DND-41 (cell line): ENCODE measurements at regions not wholly inside any gene's neighbourhood (a gene's known extent, or its start where the extent isn't known, plus 50 kb on each side); places are given as distances from the start of the nearest gene placed in this dataset.

Source experiments
- EZH2 ChIP-seq: IDR thresholded peaks from 3 replicates; pipeline ENCODE4 v1.6.1; 2012; ENCODE audit warnings: borderline replicate concordance, low read depth, mild to moderate bottlenecking, moderate library complexity, low read length, inconsistent platforms; ENCODE audit not compliant: severe bottlenecking
- TF ChIP-seq, protein P1 (sequence below): IDR thresholded peaks from 2 replicates; pipeline ENCODE4 v1.5.1; 2012; ENCODE audit warnings: borderline replicate concordance, low read length, moderate library complexity, mild to moderate bottlenecking; ENCODE audit not compliant: poor library complexity, severe bottlenecking; ENCODE audit errors: extremely low read depth

DNA sequence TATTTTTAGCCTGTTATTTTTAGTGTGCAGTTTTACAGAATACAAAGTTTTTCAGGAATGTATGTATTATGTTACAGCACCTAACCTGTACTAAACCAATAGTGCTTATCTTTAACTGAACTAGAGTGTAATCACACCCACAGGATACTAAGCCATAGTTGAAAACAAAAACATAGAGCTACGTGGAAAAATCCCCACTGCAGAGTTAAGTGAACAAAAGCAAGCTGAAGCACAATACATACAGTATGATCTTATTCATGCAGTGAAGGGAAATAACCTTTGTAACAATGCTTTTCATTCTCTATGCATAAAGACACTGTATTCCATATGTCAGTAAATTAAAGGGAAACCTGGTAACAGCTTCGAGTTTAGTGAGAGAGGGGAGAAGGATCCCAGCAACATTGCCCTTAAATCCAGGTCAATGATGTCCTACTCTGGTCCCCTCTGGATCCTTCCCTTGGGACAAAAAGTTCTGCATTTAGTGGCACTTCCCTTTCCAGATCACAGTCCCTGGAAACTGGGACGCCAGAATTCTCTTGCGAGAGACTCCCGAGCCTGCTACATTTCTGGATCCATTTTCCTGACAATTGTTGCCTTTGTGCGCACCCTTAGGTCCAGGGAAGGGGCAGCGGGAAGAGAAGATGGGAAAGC lies 121.3 kb upstream of the CCND2 start:
- TF ChIP-seq, protein P1, sequence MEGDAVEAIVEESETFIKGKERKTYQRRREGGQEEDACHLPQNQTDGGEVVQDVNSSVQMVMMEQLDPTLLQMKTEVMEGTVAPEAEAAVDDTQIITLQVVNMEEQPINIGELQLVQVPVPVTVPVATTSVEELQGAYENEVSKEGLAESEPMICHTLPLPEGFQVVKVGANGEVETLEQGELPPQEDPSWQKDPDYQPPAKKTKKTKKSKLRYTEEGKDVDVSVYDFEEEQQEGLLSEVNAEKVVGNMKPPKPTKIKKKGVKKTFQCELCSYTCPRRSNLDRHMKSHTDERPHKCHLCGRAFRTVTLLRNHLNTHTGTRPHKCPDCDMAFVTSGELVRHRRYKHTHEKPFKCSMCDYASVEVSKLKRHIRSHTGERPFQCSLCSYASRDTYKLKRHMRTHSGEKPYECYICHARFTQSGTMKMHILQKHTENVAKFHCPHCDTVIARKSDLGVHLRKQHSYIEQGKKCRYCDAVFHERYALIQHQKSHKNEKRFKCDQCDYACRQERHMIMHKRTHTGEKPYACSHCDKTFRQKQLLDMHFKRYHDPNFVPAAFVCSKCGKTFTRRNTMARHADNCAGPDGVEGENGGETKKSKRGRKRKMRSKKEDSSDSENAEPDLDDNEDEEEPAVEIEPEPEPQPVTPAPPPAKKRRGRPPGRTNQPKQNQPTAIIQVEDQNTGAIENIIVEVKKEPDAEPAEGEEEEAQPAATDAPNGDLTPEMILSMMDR: no peak
- TF ChIP-seq EZH2: no peak
